Testis (tissue), 2 donors: ENCODE measurements at regions not wholly inside any gene's neighbourhood (a gene's known extent, or its start where the extent isn't known, plus 50 kb on each side); places are given as distances from the start of the nearest gene placed in this dataset.

Experiments
- POLR2A ChIP-seq: fragments of 450-650 bp; IDR thresholded peaks from one replicate; pipeline ENCODE4 v1.6.1; 2017; ENCODE audit warnings: antibody characterized with exemption, mild to moderate bottlenecking, moderate library complexity
- TF ChIP-seq, protein P1 (sequence below), 3 experiments: fragments of 450-650 bp in 2 of 3; fragments of 200-600 bp in 1 of 3; sonication (generic) in 1 of 3; IDR thresholded peaks; one replicate each; pipeline ENCODE4 v1.5.1; 2016 to 2019; ENCODE audit warnings: antibody characterized with exemption in 3 of 3, mild to moderate bottlenecking in 2 of 3, moderate library complexity in 1 of 3

DNA sequence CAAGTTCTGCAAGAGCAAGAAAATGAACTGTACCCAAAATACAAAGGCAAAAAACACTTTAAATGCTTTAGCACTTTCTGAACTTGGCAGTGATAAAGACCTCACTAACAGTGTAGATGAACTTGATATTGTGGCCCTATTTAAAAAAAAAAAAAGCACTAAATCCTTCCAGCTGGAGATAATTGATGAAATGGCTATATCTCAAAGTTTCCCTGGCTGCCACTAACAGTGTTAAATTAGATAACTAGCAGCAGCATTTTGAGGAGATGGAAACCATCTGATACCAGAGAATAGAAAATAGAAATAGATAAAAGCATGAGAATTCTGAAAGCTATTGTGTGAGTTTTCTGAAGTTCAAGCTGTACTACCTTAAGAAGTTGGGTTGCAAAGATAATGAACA lies 317.2 kb downstream of the RWDD3 start:
- TF ChIP-seq, protein P1, sequence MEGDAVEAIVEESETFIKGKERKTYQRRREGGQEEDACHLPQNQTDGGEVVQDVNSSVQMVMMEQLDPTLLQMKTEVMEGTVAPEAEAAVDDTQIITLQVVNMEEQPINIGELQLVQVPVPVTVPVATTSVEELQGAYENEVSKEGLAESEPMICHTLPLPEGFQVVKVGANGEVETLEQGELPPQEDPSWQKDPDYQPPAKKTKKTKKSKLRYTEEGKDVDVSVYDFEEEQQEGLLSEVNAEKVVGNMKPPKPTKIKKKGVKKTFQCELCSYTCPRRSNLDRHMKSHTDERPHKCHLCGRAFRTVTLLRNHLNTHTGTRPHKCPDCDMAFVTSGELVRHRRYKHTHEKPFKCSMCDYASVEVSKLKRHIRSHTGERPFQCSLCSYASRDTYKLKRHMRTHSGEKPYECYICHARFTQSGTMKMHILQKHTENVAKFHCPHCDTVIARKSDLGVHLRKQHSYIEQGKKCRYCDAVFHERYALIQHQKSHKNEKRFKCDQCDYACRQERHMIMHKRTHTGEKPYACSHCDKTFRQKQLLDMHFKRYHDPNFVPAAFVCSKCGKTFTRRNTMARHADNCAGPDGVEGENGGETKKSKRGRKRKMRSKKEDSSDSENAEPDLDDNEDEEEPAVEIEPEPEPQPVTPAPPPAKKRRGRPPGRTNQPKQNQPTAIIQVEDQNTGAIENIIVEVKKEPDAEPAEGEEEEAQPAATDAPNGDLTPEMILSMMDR (IDR thresholded peaks at IDR 0.05) = no peak
- TF ChIP-seq POLR2A = no peak
